ENCODE measurements at regions not wholly inside any gene's neighbourhood (a gene's known extent, or its start where the extent isn't known, plus 50 kb on each side); places are given as distances from the start of the nearest gene placed in this dataset.

DNA sequence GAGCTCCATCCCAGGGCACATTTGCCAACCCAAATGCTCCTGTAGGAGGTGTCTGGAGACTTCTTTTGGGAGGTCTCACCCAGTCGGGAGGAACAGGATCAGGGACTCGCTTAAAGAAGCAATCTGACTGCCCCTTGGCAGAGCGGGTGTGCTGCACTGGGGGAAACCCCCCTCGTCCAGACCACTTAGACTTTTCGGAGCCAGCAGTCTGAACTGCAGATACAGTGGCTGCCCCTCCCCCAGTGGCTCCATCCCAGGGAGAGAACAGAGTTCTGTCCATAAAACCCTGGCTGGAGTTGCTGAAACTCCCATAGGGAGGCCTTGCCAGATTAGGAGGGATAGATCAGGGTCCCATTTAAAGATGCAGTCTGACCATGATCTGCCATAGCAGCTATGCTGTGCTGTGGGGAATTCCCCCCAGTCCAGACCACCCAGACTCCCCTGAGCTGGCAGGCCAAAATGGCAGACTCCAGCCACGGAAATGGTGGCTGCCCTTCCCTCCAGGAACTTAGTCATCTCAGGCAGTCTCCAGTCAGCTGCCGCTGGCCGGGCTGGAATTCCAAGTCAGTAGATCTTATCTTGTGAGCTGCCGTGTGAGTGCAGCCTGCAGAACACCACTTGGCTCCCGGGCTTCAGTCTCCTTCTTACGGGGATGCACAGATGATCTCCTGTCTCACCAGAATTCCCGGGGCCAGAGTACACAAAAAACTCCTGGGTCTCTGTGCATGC, 278.1 kb upstream of the SASH1 start:
- TF ChIP-seq, protein P1, sequence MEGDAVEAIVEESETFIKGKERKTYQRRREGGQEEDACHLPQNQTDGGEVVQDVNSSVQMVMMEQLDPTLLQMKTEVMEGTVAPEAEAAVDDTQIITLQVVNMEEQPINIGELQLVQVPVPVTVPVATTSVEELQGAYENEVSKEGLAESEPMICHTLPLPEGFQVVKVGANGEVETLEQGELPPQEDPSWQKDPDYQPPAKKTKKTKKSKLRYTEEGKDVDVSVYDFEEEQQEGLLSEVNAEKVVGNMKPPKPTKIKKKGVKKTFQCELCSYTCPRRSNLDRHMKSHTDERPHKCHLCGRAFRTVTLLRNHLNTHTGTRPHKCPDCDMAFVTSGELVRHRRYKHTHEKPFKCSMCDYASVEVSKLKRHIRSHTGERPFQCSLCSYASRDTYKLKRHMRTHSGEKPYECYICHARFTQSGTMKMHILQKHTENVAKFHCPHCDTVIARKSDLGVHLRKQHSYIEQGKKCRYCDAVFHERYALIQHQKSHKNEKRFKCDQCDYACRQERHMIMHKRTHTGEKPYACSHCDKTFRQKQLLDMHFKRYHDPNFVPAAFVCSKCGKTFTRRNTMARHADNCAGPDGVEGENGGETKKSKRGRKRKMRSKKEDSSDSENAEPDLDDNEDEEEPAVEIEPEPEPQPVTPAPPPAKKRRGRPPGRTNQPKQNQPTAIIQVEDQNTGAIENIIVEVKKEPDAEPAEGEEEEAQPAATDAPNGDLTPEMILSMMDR (IDR thresholded peaks at IDR 0.05) = no peak
- no peak for TF ChIP-seq ZFX (IDR thresholded peaks at IDR 0.05; ENCODE audit: borderline replicate concordance)
